GM21576 (cell line): ENCODE measurements at regions not wholly inside any gene's neighbourhood (a gene's known extent, or its start where the extent isn't known, plus 50 kb on each side); places are given as distances from the start of the nearest gene placed in this dataset.

Source experiments
- ATAC-seq: cut with Tn5 transposase; IDR thresholded peaks from one replicate; pipeline ENCODE4 v1.9.1; 2021; ENCODE audit warnings: mild to moderate bottlenecking, moderate library complexity; ENCODE audit not compliant: unreplicated experiment

DNA sequence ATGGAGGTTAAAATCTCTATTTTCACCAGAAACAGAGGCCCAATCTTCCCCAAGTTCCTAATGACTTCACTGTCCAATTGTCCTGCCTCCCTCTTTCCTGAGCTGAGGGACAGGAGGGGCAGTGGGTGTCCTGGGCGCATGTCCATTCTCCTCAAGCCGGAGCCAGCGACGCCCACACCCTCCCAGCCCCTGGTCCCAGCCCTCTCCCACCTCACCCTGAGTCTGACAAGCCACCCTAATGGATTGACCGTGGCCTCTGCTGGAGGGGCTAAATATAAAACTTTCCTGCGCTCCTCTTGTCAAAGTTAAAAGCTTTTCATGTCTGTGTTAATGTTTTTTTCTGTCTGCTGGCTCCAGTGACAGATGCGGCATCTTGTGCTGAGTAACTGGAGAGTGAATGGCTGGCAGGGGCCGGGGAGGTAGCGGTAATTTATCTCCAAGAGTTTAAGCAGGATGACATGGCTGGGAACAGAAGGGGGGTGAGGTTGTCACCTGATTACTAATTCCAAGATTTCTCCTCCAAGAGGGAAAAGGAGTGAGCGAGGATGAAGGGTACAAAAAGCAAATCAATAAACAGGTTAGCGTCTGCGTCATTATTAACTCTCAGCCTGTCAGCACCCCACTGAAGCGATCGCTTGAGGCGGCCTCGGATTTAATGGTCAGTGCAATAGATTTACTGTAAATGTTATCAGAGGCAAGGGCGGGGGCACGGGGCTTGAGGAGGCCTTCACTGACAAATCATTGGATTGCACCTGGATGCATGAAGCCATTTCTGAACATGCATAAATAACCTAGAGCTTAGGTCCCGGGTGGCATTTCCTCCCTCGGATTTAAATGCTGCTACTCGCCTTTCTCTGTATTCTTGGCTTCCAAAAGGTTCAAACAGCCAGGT lies 118.1 kb upstream of the MAFB start:
- no peak for ATAC-seq

DNA sequence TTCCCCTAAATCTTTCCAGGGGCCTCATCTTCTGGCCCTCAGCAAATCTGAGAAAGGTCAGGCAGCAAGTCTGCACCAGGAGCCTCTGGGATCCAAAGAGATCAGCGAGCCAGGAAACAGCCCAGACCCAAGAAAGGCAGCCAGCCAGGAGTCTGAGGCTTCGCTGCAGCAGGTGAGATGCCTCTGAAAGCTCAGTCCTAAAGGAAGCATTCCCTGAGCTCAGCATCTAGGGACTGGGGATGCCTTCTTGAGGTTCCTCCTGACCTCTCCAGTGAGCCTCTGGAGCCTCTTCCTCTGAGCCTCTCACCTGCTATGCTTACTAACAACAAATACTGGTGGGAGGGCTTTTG lies 118.8 kb upstream of the MAFB start:
- ATAC-seq: no peak

GRCh38 chr20:40808936-40809335 lies 119.9 kb upstream of the MAFB start:
- no peak for ATAC-seq

GRCh38 chr20:40809361-40809760 lies 120.3 kb upstream of the MAFB start:
- no peak for ATAC-seq

DNA sequence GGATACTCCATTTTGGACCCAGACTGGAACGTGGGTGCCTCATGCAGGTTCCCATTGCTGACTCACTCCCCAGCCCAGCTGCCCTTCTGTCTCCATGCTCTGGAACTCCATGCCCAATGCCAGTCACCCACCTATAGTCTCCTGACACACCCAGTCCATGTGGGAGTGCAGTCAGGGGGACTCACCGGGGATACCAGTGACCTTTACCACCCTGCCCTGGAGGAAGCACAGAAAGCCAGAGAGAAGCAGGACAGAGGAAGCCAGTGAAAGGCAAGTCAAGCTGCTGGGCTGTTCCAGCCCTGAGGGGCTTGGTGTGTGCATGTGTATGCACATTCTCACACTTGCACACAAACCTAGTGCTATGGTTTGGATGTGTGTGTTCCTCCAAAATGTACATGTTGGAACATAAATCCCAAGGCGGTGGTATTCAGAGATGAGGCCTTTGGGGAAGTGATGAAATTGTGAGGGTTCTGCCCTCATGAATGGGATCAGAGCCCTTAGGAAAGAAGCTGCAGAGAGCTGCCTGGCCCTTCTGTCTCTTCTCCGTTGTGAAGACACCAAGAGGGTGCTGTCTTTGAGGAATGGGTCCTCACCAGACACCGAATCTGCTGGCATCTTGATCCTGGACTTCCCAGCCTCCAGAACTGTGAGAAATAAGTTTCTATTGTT lies 121.4 kb upstream of the MAFB start:
- ATAC-seq: no peak

DNA sequence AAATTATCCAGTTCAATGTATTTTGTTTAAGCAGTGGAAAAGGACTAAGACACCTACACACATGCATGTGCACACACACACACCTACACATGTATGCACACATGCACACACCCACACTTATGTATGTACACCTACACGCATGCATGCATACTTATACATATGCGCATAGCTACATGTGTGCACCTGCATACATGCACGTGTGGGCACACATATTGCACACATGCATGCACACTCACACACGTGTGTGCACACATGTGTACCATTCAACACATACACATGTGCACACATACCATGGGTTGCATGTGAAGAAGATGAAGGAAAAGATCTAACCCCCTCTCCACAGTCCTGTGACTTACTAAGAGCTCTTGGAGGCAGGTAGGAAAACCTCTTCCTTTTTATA lies 122.0 kb upstream of the MAFB start:
- ATAC-seq: no peak

- no peak for ATAC-seq
These were observed 122.8 kb upstream of the MAFB start for GRCh38 chr20:40811660-40812414.

- no peak for ATAC-seq
These were observed 123.4 kb upstream of the MAFB start for GRCh38 chr20:40812415-40812925.

DNA sequence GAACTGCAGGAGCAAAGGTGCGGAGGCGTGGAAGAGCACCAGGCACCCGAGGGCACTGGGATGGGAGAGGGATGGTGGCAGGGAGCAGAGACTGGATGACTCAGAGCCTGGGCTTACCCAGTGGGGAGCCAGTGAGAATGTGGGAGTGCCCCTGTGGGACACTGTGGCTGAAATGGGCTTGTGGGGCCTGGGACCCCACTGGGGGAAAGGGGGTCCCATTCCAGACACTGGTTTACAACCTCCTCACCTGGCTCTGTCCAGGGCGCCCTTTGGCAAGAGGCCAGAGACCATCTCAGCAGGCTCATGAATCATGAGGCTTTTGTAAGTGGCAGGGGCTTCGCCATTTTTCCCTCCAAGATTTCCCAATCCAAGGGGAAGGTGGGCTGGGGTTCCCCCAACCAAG lies 124.0 kb upstream of the MAFB start:
- ATAC-seq: no peak

GRCh38 chr20:40813708-40814630 lies 124.9 kb upstream of the MAFB start:
- ATAC-seq: no peak

DNA sequence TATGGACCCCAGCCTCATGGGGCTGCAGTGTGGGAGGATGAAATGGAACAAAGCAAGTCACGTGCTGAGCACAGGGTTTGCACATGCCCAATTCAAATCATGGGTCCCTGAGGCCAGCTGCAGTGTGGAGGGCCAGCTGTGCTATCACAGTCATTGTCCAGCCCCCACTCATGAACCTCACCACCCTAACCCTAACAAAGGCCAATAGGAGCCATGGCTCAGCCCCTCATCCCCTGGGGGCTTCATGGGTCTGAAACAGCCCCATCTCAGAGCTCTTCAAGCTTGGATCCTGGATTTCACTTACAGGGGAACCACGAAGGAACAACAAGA lies 125.6 kb upstream of the MAFB start:
- ATAC-seq: no peak

DNA sequence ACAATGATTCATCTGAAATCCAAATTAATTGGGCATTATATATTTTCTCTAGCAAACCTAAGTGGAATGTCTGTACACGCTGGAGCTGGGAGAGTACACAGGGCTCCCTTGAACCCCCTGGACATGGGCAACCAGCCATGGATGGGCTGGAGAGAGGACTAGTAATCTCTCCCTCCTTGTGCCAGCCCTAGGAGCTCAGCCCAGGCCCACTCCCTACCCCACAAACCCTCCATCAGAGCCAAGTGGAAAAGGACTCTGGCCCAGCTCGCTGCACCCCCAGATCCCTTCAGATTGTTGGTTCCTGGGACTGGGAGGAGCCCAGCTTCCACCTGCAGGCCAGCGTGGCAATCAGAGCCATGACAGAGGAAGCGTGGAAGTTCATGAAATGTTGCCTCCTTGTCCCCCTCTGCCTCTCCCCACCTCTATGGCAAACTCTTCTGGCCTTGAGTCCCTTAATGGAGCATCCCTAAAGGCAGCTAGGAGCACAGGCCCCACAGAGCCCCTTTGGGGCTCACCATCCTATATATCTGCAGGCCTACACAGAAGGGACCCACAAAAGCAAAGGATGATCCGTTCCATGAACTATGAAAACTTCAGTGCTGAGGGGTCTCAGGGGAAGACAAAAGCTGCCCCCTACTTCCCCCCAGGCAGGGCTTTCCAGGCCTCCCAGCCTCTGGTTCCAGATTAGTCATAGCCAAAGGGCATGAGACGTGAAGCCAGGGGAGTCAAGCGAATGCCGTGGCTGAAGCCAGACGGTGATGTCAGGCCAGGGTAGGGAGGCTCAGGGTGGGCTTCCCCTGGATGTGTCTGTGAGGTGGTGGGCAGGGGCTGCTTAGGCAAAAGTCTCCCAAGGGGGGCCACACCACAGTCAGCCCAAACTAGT lies 126.4 kb upstream of the MAFB start:
- ATAC-seq: no peak

DNA sequence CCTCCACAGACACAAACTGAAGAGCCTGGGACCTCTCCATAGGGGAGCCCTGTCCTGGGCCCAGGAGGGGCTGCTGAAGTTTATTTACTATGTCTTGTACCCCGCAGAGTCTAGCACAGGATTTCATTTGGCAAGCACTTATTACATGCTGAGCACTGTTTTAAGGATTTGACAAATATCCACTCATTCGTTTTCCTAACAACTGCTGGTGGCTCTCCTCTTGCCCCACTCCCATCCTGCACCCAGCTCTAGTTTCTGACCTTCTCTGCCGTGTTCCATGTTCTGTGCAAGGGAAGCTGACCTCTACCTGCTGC lies 127.0 kb upstream of the MAFB start:
- no peak for ATAC-seq

GRCh38 chr20:40821429-40821828 lies 132.4 kb upstream of the MAFB start:
- no peak for ATAC-seq

DNA sequence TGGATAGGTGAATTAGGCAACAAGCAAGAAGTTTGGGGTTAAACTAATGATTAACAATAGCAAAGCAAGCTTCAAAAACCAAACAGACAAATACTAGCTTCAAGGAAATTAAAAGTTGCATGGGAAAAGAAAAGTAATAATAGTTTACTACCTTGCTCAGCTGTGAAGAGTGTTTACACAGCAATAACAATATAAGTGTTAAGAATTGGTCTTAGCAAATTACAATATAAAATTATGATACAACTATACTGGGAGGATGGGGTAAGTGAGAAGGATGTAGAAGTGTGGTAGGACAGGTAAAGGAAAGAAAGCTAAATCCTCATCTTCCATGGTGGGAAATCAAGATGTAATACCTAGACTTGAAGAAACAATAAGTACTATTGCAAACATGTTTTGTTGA lies 137.7 kb upstream of the MAFB start:
- ATAC-seq: no peak

- ATAC-seq: no peak
These were observed 146.3 kb upstream of the MAFB start for GRCh38 chr20:40835321-40835720.

- ATAC-seq: no peak
These were observed 149.5 kb upstream of the MAFB start for GRCh38 chr20:40838509-40838908.

DNA sequence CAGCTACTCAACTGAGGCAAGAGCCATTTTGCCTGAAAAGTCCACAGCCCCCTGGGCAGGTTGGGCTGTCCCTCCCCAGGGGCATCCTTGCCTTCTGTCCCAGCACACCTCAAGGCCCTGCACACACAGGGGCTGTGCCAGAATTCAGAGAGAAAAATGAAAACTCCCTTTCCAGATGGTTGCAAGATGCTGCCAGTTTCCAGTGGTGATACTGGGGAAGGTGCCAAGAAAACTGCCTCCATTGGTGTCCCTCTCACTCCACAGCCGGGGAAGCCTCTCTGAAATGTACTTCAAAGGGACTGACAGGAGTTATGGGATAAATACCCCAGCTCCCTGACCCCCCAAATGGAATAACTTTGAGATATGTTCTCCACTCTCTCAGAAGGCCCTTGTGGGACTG lies 154.2 kb upstream of the MAFB start:
- no peak for ATAC-seq

- ATAC-seq: no peak
These were observed 155.3 kb upstream of the MAFB start for GRCh38 chr20:40844332-40844731.

DNA sequence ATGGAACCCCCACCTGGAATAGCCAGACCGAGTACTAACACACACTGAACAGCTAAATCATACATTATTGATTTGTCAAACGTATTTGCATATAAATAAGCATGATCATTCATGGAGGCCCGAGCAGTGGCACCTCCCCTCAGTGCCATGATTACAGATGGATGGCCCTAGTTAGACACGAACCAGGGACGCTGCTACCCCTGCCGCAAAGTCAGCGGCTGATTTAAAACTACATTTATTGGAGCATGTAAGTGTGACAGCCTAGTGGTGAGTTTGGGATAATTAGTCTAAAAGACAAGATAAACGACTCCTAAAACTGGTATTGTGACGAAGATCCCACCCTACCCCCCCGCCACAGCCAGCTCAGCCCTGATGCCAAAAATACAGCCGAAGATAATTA lies 159.1 kb upstream of the MAFB start:
- no peak for ATAC-seq
